Nephron progenitor cell (in vitro differentiated cells): ENCODE measurements at regions not wholly inside any gene's neighbourhood (a gene's known extent, or its start where the extent isn't known, plus 50 kb on each side); places are given as distances from the start of the nearest gene placed in this dataset.

Experiments used
- DNase-seq: peaks from one replicate; pipeline ENCODE4 v3.0.0; 2021
- H3K27ac Mint-ChIP-seq: 2 replicates; pipeline ENCODE4 v1.8.0; 2021; ENCODE audit warnings: mild to moderate bottlenecking, moderate library complexity, mixed read lengths
- H3K27me3 Mint-ChIP-seq: 2 replicates; pipeline ENCODE4 v1.8.0; 2021; ENCODE audit warnings: mild to moderate bottlenecking, low read depth, mixed read lengths; ENCODE audit not compliant: poor library complexity
- H3K36me3 Mint-ChIP-seq: 2 replicates; pipeline ENCODE4 v1.8.0; 2021; ENCODE audit warnings: low read depth, mixed read lengths
- H3K4me1 Mint-ChIP-seq: 2 replicates; pipeline ENCODE4 v1.8.0; 2021; ENCODE audit warnings: mixed read lengths
- H3K4me3 Mint-ChIP-seq: 2 replicates; pipeline ENCODE4 v1.8.0; 2021; ENCODE audit warnings: mild to moderate bottlenecking, moderate library complexity, mixed read lengths
- H3K9me3 Mint-ChIP-seq: 2 replicates; pipeline ENCODE4 v1.8.0; 2021; ENCODE audit warnings: mild to moderate bottlenecking, moderate library complexity, mixed read lengths
- TF ChIP-seq, protein P1 (sequence below): fragments of 200-600 bp; sonication (generic); IDR thresholded peaks from 2 replicates; pipeline ENCODE4 v1.5.0; 2021; ENCODE audit warnings: antibody characterized with exemption

DNA sequence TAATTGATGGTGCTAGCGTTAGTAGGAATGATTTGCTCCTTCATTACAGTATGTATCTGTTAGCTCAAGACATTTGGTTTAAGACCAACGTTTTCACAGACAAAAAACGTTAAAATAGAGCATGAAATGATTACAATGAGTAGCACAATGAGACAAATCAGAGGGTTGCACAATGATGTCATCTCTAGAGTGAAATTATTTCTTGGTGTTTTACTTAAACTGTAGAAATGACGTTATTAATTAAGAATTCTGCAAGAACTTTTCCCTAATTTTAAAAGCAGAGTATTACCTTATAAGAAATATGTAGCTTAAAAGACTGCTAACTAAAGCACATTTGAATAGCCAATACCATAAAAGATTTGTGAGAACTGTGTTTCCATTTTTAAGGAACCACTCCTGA lies 373.4 kb upstream of the KIF2B start:
- no peak overlapping the region for H3K4me3 Mint-ChIP-seq
- TF ChIP-seq, protein P1, sequence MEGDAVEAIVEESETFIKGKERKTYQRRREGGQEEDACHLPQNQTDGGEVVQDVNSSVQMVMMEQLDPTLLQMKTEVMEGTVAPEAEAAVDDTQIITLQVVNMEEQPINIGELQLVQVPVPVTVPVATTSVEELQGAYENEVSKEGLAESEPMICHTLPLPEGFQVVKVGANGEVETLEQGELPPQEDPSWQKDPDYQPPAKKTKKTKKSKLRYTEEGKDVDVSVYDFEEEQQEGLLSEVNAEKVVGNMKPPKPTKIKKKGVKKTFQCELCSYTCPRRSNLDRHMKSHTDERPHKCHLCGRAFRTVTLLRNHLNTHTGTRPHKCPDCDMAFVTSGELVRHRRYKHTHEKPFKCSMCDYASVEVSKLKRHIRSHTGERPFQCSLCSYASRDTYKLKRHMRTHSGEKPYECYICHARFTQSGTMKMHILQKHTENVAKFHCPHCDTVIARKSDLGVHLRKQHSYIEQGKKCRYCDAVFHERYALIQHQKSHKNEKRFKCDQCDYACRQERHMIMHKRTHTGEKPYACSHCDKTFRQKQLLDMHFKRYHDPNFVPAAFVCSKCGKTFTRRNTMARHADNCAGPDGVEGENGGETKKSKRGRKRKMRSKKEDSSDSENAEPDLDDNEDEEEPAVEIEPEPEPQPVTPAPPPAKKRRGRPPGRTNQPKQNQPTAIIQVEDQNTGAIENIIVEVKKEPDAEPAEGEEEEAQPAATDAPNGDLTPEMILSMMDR = no peak
- H3K36me3 Mint-ChIP-seq = no peaks in the 10 kb centered on the region
- DNase-seq = no peak
- no peak overlapping the region for H3K27ac Mint-ChIP-seq
- no peaks in the 10 kb centered on the region for H3K4me1 Mint-ChIP-seq
- H3K9me3 Mint-ChIP-seq = no peaks in the 10 kb centered on the region
- no peaks in the 10 kb centered on the region for H3K27me3 Mint-ChIP-seq

DNA sequence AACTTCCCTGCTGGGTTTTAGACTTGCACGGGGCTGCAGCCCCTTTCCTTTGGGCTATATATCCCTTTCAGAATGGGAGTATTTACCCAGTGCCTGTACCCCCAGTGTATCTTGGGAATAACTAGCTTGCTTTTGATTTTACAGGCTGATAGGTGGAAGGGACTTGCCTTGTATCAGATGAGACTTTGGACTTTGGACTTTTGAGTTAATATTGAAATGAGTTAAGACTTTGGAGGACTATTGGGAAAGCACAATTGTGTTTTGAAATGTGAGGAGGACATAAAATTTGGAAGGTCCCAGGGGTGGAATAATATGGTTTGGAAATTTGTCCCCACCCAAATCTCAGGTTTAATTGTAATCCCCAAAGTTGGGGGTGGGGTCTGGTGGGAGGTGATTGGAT lies 393.8 kb upstream of the KIF2B start:
- Mint-ChIP-seq H3K36me3 (no peaks in the 10 kb centered on the region), H3K4me1 (no peaks in the 10 kb centered on the region), H3K27ac (no peak overlapping the region), H3K9me3 (peaks cover 11% of the 10 kb centered on the region), H3K4me3 (no peak overlapping the region), H3K27me3 (no peaks in the 10 kb centered on the region)
- no peak for DNase-seq
- TF ChIP-seq, protein P1 = no peak

DNA sequence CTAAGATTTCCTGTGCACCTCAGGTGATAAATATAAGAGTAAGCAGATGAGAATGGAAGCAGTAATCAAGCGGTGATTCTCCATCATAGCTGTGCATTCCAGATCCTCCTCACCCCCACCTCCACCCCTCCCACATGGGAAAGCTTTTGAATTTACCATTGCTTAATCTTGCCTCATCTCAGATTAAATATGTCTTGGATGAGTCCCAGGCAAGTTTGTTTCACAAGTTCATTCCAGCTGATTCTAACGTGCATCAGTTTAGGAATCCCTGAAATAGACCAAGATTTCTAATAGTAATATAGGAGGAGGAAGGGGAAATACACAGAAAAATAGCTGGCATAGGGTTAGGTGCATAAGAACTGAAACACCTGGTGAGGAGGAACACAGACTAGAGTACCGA lies 396.2 kb upstream of the KIF2B start:
- H3K36me3 Mint-ChIP-seq = no peaks in the 10 kb centered on the region
- H3K27ac Mint-ChIP-seq = no peak overlapping the region
- TF ChIP-seq, protein P1 = no peak
- no peaks in the 10 kb centered on the region for H3K4me1 Mint-ChIP-seq
- no peak overlapping the region for H3K4me3 Mint-ChIP-seq
- no peak for DNase-seq
- peaks cover 11% of the 10 kb centered on the region for H3K9me3 Mint-ChIP-seq
- no peaks in the 10 kb centered on the region for H3K27me3 Mint-ChIP-seq

GRCh38 chr17:53420035-53420641 lies 402.6 kb upstream of the KIF2B start:
- Mint-ChIP-seq H3K36me3 (peaks cover 5% of the 10 kb centered on the region), H3K27ac (no peak overlapping the region), H3K9me3 (peaks cover 18% of the 10 kb centered on the region), H3K4me1 (no peaks in the 10 kb centered on the region), H3K27me3 (no peaks in the 10 kb centered on the region), H3K4me3 (no peak overlapping the region)
- TF ChIP-seq, protein P1 = no peak
- no peak for DNase-seq

GRCh38 chr17:53409588-53409987 lies 413.1 kb upstream of the KIF2B start:
- Mint-ChIP-seq H3K36me3 (no peaks in the 10 kb centered on the region), H3K4me3 (no peak overlapping the region), H3K4me1 (no peaks in the 10 kb centered on the region), H3K9me3 (peaks cover 46% of the 10 kb centered on the region), H3K27ac (no peak overlapping the region), H3K27me3 (no peaks in the 10 kb centered on the region)
- DNase-seq = no peak
- TF ChIP-seq, protein P1 = no peak

DNA sequence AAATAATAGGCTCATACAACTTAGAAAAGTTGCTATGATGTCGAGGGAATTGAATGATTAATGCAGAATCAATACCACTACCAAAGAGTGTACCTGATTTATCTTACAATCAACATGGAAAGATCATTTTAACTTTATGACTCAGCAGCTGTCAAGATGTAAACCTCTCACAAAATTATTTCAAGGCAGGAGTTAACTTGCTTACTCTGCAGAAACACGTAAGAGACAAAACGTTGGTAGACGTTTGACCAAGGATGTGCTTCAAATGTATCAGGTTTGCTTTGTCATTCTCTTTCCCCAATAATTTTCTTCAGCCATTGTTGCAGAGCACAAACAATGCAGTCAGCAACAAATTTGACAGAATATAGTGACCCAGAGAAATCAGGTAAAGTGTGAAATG lies 415.8 kb upstream of the KIF2B start:
- Mint-ChIP-seq H3K4me3 (no peak overlapping the region), H3K36me3 (no peaks in the 10 kb centered on the region), H3K27me3 (no peaks in the 10 kb centered on the region), H3K27ac (no peak overlapping the region), H3K9me3 (peaks cover 41% of the 10 kb centered on the region), H3K4me1 (no peaks in the 10 kb centered on the region)
- TF ChIP-seq, protein P1 = no peak
- DNase-seq = no peak
